ENCODE measurements at regions not wholly inside any gene's neighbourhood (a gene's known extent, or its start where the extent isn't known, plus 50 kb on each side); places are given as distances from the start of the nearest gene placed in this dataset.

- no peak for DNase-seq (ENCODE audit: low read depth)
These were observed 1566.9 kb upstream of the TMEM132C start for GRCh38 chr12:126700096-126700495.

- DNase-seq (ENCODE audit: low read depth): no peak
These were observed 1562.4 kb upstream of the TMEM132C start for GRCh38 chr12:126704609-126705008.

- no peak for DNase-seq (ENCODE audit: low read depth)
These were observed 1560.7 kb upstream of the TMEM132C start for GRCh38 chr12:126706300-126706699.

GRCh38 chr12:126708492-126708896, 1558.5 kb upstream of the TMEM132C start:
- DNase-seq (ENCODE audit: low read depth): peak; percentile 9

- DNase-seq (ENCODE audit: low read depth): no peak
These were observed 1548.6 kb upstream of the TMEM132C start for GRCh38 chr12:126718365-126718764.

- DNase-seq (ENCODE audit: low read depth): no peak
These were observed 1546.9 kb upstream of the TMEM132C start for GRCh38 chr12:126719912-126720705.

GRCh38 chr12:126726481-126727217, 1540.3 kb upstream of the TMEM132C start:
- no peak for DNase-seq (ENCODE audit: low read depth)

- DNase-seq (ENCODE audit: low read depth): no peak
These were observed 1539.5 kb upstream of the TMEM132C start for GRCh38 chr12:126727218-126728075.

- no peak for DNase-seq (ENCODE audit: low read depth)
These were observed 1532.7 kb upstream of the TMEM132C start for GRCh38 chr12:126734296-126734695.

GRCh38 chr12:126734710-126735109, 1532.3 kb upstream of the TMEM132C start:
- no peak for DNase-seq (ENCODE audit: low read depth)

- no peak for DNase-seq (ENCODE audit: low read depth)
These were observed 1525.3 kb upstream of the TMEM132C start for GRCh38 chr12:126741536-126742240.

GRCh38 chr12:126742241-126742641, 1524.7 kb upstream of the TMEM132C start:
- no peak for DNase-seq (ENCODE audit: low read depth)

- peak; percentile 3 for DNase-seq (ENCODE audit: low read depth)
These were observed 1519.3 kb upstream of the TMEM132C start for GRCh38 chr12:126747530-126748149.

GRCh38 chr12:126752021-126752420, 1514.9 kb upstream of the TMEM132C start:
- DNase-seq (ENCODE audit: low read depth): no peak

GRCh38 chr12:126757326-126757725, 1509.6 kb upstream of the TMEM132C start:
- DNase-seq (ENCODE audit: low read depth): no peak

- no peak for DNase-seq (ENCODE audit: low read depth)
These were observed 1506.9 kb upstream of the TMEM132C start for GRCh38 chr12:126760092-126760491.

- no peak for DNase-seq (ENCODE audit: low read depth)
These were observed 1505.5 kb upstream of the TMEM132C start for GRCh38 chr12:126761420-126761819.

- DNase-seq (ENCODE audit: low read depth): no peak
These were observed 1504.8 kb upstream of the TMEM132C start for GRCh38 chr12:126762150-126762549.

GRCh38 chr12:126763359-126763758, 1503.6 kb upstream of the TMEM132C start:
- DNase-seq (ENCODE audit: low read depth): no peak

GRCh38 chr12:126767334-126767733, 1499.6 kb upstream of the TMEM132C start:
- DNase-seq (ENCODE audit: low read depth): no peak

- DNase-seq (ENCODE audit: low read depth): no peak
These were observed 1498.5 kb upstream of the TMEM132C start for GRCh38 chr12:126768517-126768916.
